ENCODE measurements at regions not wholly inside any gene's neighbourhood (a gene's known extent, or its start where the extent isn't known, plus 50 kb on each side); places are given as distances from the start of the nearest gene placed in this dataset.
A peak's percentile ranks its signal among the peaks of the same experiment; 100 is the strongest.

DNA sequence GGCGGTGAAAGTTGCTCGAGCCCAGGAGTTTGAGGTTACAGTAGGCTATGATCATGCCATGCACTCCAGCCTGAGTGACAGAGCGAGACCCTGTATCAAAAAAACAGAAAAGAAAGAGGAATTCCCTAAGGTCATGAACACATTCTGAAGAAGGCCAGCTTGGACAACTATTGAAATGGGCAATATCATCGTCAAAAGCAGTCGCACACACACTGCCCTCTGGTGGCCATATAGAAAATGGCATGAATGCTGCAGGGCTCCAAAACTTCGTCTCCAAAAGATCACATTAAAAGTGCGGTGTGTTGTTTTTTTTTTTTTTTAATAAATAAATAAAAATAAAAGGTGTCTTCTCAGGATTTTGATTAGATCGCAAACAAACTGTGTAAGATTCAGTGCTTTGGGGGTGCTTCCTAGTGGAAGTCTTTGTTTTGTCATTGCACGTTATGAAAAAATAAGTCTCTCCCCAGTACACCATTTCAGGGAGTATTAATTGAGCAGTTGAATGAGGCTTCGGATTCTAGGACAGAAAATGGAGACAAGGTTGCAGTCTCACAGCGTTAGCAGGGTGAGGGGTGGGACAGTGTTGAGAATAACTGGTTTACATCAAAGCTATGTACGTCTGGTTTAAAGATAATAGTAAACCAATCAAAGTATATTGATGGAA lies 87.5 kb upstream of the FMN2 start:
- H2BK15ac ChIP-seq (ENCODE audit: low read length), result no peak overlapping the region
- H3K4me2 ChIP-seq (ENCODE audit: insufficient read depth, low read length, poor library complexity, severe bottlenecking), result no peak overlapping the region
- H2BK5ac ChIP-seq (ENCODE audit: low read length), result no peak overlapping the region
- DNase-seq (ENCODE audit: low spot score), result no peak
- H2BK12ac ChIP-seq (ENCODE audit: low read length), result no peak overlapping the region
- no peak overlapping the region for H3K4ac ChIP-seq (ENCODE audit: low read length)
- H3K27ac ChIP-seq (replicated peaks; ENCODE audit: low read length), result no peak overlapping the region
- peaks cover 0 to 9% (median 0%) of the 10 kb centered on the region in 3 experiments for H3K27me3 ChIP-seq (ENCODE audit: control insufficient read depth in 3 of 3, insufficient read depth in 3 of 3, low read depth in 1 of 3, low read length in 3 of 3)
- WGBS, 2 donors (ENCODE audit: extremely low coverage in 2 of 2, insufficient read length in 2 of 2, insufficient replicate concordance in 1 of 2), result no CpG with 5 or more reads among the region's 12 CpGs
- H3K23ac ChIP-seq (ENCODE audit: low read depth, low read length, poor library complexity), result no peak overlapping the region
- H3K14ac ChIP-seq (ENCODE audit: low read length), result no peak overlapping the region
- H3K9ac ChIP-seq (ENCODE audit: low read depth, low read length, poor library complexity), result no peak overlapping the region
- no peak overlapping the region for H2AK5ac ChIP-seq (ENCODE audit: low read depth, low read length)
- no peak overlapping the region for H2AFZ ChIP-seq (ENCODE audit: low read length)
- no peaks in the 10 kb centered on the region for H3K79me1 ChIP-seq (ENCODE audit: low read depth, low read length)
- no peaks in the 10 kb centered on the region for H3K4me1 ChIP-seq (ENCODE audit: control insufficient read depth in 2 of 2, insufficient read depth in 1 of 2, low read depth in 1 of 2, low read length in 2 of 2)
- H2BK120ac ChIP-seq (ENCODE audit: low read depth, low read length), result no peak overlapping the region
- H3K18ac ChIP-seq (ENCODE audit: low read length), result no peak overlapping the region
- no peak overlapping the region for H4K91ac ChIP-seq (ENCODE audit: low read depth, low read length, poor library complexity)
- H3K4me3 ChIP-seq (ENCODE audit: low read length in 2 of 2), result no peak overlapping the region
- no peaks in the 10 kb centered on the region for H3K36me3 ChIP-seq (replicated peaks in 1 of 2; ENCODE audit: control insufficient read depth in 2 of 2, insufficient read depth in 2 of 2, low read length in 2 of 2)
- no peak overlapping the region for H4K8ac ChIP-seq (ENCODE audit: low read depth, low read length)
- no peaks in the 10 kb centered on the region for H3K9me3 ChIP-seq (replicated peaks in 1 of 2; ENCODE audit: control insufficient read depth in 2 of 2, insufficient read depth in 1 of 2, low read depth in 1 of 2, low read length in 2 of 2)

DNA sequence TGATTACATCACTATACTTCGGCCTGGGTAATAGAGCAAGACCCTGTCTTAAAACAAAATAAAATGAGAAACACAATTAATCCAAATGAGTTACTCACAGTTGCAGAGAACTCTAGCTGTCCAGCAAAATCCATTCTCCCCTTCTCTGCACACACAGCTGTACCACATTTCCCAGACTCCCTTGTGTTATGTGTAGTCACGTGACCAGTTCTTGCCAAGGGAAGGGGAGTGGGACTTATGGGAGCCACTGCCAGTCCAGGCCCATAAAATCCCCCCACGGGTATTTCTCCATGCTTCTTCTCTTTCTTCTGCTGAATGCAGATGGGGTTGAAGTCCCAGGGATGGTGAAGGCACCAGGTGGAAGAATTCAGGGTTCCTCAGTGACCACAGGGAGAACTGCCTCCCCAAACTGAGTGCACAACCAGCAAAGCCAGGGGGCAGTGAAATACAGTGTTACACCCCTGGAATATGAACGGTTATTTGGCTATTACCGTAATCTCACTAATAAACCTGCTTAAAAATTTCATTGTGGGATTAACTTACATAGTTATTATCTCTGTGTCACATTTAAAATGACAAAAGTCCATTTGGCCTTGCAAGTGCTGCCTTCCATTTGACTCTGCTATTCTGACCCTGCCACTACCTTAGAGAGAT lies 85.6 kb upstream of the FMN2 start:
- no peaks in the 10 kb centered on the region for H3K9me3 ChIP-seq (replicated peaks in 1 of 2; ENCODE audit: control insufficient read depth in 2 of 2, insufficient read depth in 1 of 2, low read depth in 1 of 2, low read length in 2 of 2)

DNA sequence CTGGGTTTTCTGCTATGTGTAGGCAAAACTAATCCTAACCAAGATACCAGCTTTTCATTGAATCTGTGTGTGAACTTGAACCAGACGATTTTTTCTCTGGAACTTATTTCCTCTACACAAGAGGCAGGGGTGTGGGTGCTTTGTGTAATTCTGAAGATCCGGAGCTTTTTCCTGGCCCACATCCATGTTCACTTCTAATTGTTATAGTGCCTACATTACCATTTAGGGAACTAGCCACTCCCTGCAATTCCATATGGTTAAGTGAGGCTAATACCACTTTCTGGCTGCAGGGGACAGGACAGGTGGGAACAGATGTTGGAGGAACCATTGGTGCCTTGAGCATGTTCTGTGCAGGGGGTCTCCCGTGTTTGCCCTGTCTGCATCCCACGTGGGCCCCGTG lies 83.4 kb upstream of the FMN2 start:
- Histone ChIP-seq H3K4me3 (ENCODE audit: low read length in 2 of 2) (peak overlapping the region in 1 of 2 donors; percentile 45), H2BK15ac (ENCODE audit: low read length) (no peak overlapping the region)
- no CpG with 5 or more reads among the region's 5 CpGs for WGBS, 2 donors (ENCODE audit: extremely low coverage in 2 of 2, insufficient read length in 2 of 2, insufficient replicate concordance in 1 of 2)

More for the DNA sequence above, 85.6 kb upstream of the FMN2 start:
- H3K4me1 ChIP-seq (ENCODE audit: control insufficient read depth in 2 of 2, insufficient read depth in 1 of 2, low read depth in 1 of 2, low read length in 2 of 2), result no peaks in the 10 kb centered on the region
- no peak overlapping the region for H2BK120ac ChIP-seq (ENCODE audit: low read depth, low read length)
- no peaks in the 10 kb centered on the region for H3K36me3 ChIP-seq (replicated peaks in 1 of 2; ENCODE audit: control insufficient read depth in 2 of 2, insufficient read depth in 2 of 2, low read length in 2 of 2)
- H2AFZ ChIP-seq (ENCODE audit: low read length), result peak overlapping the region; percentile 51
- no peak overlapping the region for H2BK12ac ChIP-seq (ENCODE audit: low read length)
- H3K9ac ChIP-seq (ENCODE audit: low read depth, low read length, poor library complexity), result no peak overlapping the region
- H3K79me1 ChIP-seq (ENCODE audit: low read depth, low read length), result no peaks in the 10 kb centered on the region
- H2BK5ac ChIP-seq (ENCODE audit: low read length), result no peak overlapping the region
- H4K91ac ChIP-seq (ENCODE audit: low read depth, low read length, poor library complexity), result no peak overlapping the region
- H2AK5ac ChIP-seq (ENCODE audit: low read depth, low read length), result no peak overlapping the region
- DNase-seq (ENCODE audit: low spot score), result no peak
- H3K23ac ChIP-seq (ENCODE audit: low read depth, low read length, poor library complexity), result no peak overlapping the region
- WGBS, 2 donors (ENCODE audit: extremely low coverage in 2 of 2, insufficient read length in 2 of 2, insufficient replicate concordance in 1 of 2), result no CpG with 5 or more reads among the region's 5 CpGs
- H3K27ac ChIP-seq (replicated peaks; ENCODE audit: low read length), result no peak overlapping the region
- no peak overlapping the region for H3K4ac ChIP-seq (ENCODE audit: low read length)
- H3K14ac ChIP-seq (ENCODE audit: low read length), result no peak overlapping the region
- no peak overlapping the region for H3K4me3 ChIP-seq (ENCODE audit: low read length in 2 of 2)
- no peak overlapping the region for H3K18ac ChIP-seq (ENCODE audit: low read length)
- no peak overlapping the region for H3K4me2 ChIP-seq (ENCODE audit: insufficient read depth, low read length, poor library complexity, severe bottlenecking)
- no peaks in the 10 kb centered on the region for H3K27me3 ChIP-seq (ENCODE audit: control insufficient read depth in 3 of 3, insufficient read depth in 3 of 3, low read depth in 1 of 3, low read length in 3 of 3)
- H2BK15ac ChIP-seq (ENCODE audit: low read length), result no peak overlapping the region
- H4K8ac ChIP-seq (ENCODE audit: low read depth, low read length), result no peak overlapping the region

DNA sequence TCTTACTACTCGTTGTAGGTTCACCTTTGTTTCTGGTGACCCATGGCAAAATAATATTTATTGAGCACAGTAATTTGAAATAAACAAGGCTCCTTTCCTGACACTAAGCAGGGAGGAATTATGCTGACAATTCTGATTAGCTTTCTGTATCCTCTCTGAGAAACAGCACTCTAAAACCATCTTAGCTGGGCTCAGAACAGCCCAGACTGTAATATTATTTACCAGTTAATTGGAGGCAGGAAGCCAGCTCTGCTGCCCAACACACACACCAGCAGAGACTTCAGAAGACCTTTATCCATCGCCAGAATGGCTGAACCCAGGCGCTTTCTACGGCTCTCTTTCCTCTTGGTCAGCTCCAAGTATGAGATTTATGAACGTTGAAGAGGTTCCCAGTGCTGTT lies 77.6 kb upstream of the FMN2 start:
- DNase-seq (ENCODE audit: low spot score), result no peak
- H2BK12ac ChIP-seq (ENCODE audit: low read length), result no peak overlapping the region
- no peaks in the 10 kb centered on the region for H3K4me1 ChIP-seq (ENCODE audit: control insufficient read depth in 2 of 2, insufficient read depth in 1 of 2, low read depth in 1 of 2, low read length in 2 of 2)
- no peak overlapping the region for H2AK5ac ChIP-seq (ENCODE audit: low read depth, low read length)
- H3K4me2 ChIP-seq (ENCODE audit: insufficient read depth, low read length, poor library complexity, severe bottlenecking), result no peak overlapping the region
- H4K8ac ChIP-seq (ENCODE audit: low read depth, low read length), result no peak overlapping the region
- no peaks in the 10 kb centered on the region for H3K36me3 ChIP-seq (replicated peaks in 1 of 2; ENCODE audit: control insufficient read depth in 2 of 2, insufficient read depth in 2 of 2, low read length in 2 of 2)
- H3K9me3 ChIP-seq (replicated peaks in 1 of 2; ENCODE audit: control insufficient read depth in 2 of 2, insufficient read depth in 1 of 2, low read depth in 1 of 2, low read length in 2 of 2), result no peaks in the 10 kb centered on the region
- no peak overlapping the region for H2AFZ ChIP-seq (ENCODE audit: low read length)
- no peak overlapping the region for H3K18ac ChIP-seq (ENCODE audit: low read length)
- no peak overlapping the region for H4K91ac ChIP-seq (ENCODE audit: low read depth, low read length, poor library complexity)
- H3K27me3 ChIP-seq (ENCODE audit: control insufficient read depth in 3 of 3, insufficient read depth in 3 of 3, low read depth in 1 of 3, low read length in 3 of 3), result no peaks in the 10 kb centered on the region
- WGBS, 2 donors (ENCODE audit: extremely low coverage in 2 of 2, insufficient read length in 2 of 2, insufficient replicate concordance in 1 of 2), result no CpG with 5 or more reads among the region's 5 CpGs
- H3K9ac ChIP-seq (ENCODE audit: low read depth, low read length, poor library complexity), result no peak overlapping the region
- H3K14ac ChIP-seq (ENCODE audit: low read length), result no peak overlapping the region
- H3K23ac ChIP-seq (ENCODE audit: low read depth, low read length, poor library complexity), result no peak overlapping the region
- H2BK120ac ChIP-seq (ENCODE audit: low read depth, low read length), result no peak overlapping the region
- no peak overlapping the region for H3K4me3 ChIP-seq (ENCODE audit: low read length in 2 of 2)
- no peak overlapping the region for H2BK15ac ChIP-seq (ENCODE audit: low read length)
- no peak overlapping the region for H2BK5ac ChIP-seq (ENCODE audit: low read length)
- H3K4ac ChIP-seq (ENCODE audit: low read length), result no peak overlapping the region
- no peak overlapping the region for H3K27ac ChIP-seq (replicated peaks; ENCODE audit: low read length)
- H3K79me1 ChIP-seq (ENCODE audit: low read depth, low read length), result no peaks in the 10 kb centered on the region

More for the DNA sequence above, 83.4 kb upstream of the FMN2 start:
- Histone ChIP-seq H2BK5ac (ENCODE audit: low read length) (no peak overlapping the region), H3K27ac (replicated peaks; ENCODE audit: low read length) (no peak overlapping the region), H3K4me2 (ENCODE audit: insufficient read depth, low read length, poor library complexity, severe bottlenecking) (no peak overlapping the region), H4K8ac (ENCODE audit: low read depth, low read length) (no peak overlapping the region), H3K79me1 (ENCODE audit: low read depth, low read length) (no peaks in the 10 kb centered on the region), H3K4ac (ENCODE audit: low read length) (no peak overlapping the region), H3K23ac (ENCODE audit: low read depth, low read length, poor library complexity) (no peak overlapping the region), H2BK12ac (ENCODE audit: low read length) (no peak overlapping the region), H3K4me1 (ENCODE audit: control insufficient read depth in 2 of 2, insufficient read depth in 1 of 2, low read depth in 1 of 2, low read length in 2 of 2) (no peaks in the 10 kb centered on the region), H2AK5ac (ENCODE audit: low read depth, low read length) (no peak overlapping the region), H3K36me3 (replicated peaks in 1 of 2; ENCODE audit: control insufficient read depth in 2 of 2, insufficient read depth in 2 of 2, low read length in 2 of 2) (no peaks in the 10 kb centered on the region), H3K9ac (ENCODE audit: low read depth, low read length, poor library complexity) (no peak overlapping the region), H2AFZ (ENCODE audit: low read length) (no peak overlapping the region), H4K91ac (ENCODE audit: low read depth, low read length, poor library complexity) (no peak overlapping the region), H3K9me3 (replicated peaks in 1 of 2; ENCODE audit: control insufficient read depth in 2 of 2, insufficient read depth in 1 of 2, low read depth in 1 of 2, low read length in 2 of 2) (no peaks in the 10 kb centered on the region), H3K27me3 (ENCODE audit: control insufficient read depth in 3 of 3, insufficient read depth in 3 of 3, low read depth in 1 of 3, low read length in 3 of 3) (no peaks in the 10 kb centered on the region), H2BK120ac (ENCODE audit: low read depth, low read length) (no peak overlapping the region), H3K14ac (ENCODE audit: low read length) (no peak overlapping the region), H3K18ac (ENCODE audit: low read length) (no peak overlapping the region)
- DNase-seq (ENCODE audit: low spot score), result no peak
